PC-3 (cell line): ENCODE measurements at regions not wholly inside any gene's neighbourhood (a gene's known extent, or its start where the extent isn't known, plus 50 kb on each side); places are given as distances from the start of the nearest gene placed in this dataset.

Source experiments
- ATAC-seq: fragments of 200-7000 bp; cut with Tn5 transposase; 2 replicates; pipeline ENCODE4 v1.9.1; 2020; ENCODE audit warnings: mild to moderate bottlenecking, moderate library complexity
- BruUV-seq: library from RNA; stranded (reverse); fragments of 400-500 nt; replicated peaks from 2 replicates; lab custom pipeline; 2021; lab: Mats Ljungman, UMichigan
- CTCF ChIA-PET: fragments of 300-600 bp; sonication (Branson Sonifier 250); formaldehyde crosslinking; loops from one replicate; lab custom pipeline; 2022; ENCODE audit warnings: antibody characterized with exemption; lab: Charles Lee
- POLR2A ChIA-PET: fragments of 300-600 bp; sonication (Branson Sonifier 250); formaldehyde crosslinking; loops from one replicate; lab custom pipeline; 2022; ENCODE audit warnings: antibody characterized with exemption; ENCODE audit not compliant: unreplicated experiment; lab: Charles Lee
- DNase-seq: peaks from one replicate; pipeline ENCODE4 v3.0.0-alpha.2; 2015
- H2AFZ ChIP-seq: fragments of 300-600 bp; sonication (generic); 2 replicates; pipeline ENCODE4 v1.6.0; 2016; ENCODE audit warnings: antibody characterized with exemption, low read length
- H3F3A ChIP-seq: fragments of 300-600 bp; sonication (generic); one replicate; pipeline ENCODE4 v1.6.0; 2017; ENCODE audit warnings: antibody characterized with exemption, low read length, control low read depth, mild to moderate bottlenecking; ENCODE audit not compliant: unreplicated experiment
- H3K27ac ChIP-seq: fragments of 300-600 bp; sonication (generic); 2 replicates; pipeline ENCODE4 v1.5.1; 2016; ENCODE audit warnings: mild to moderate bottlenecking, low read length
- H3K27me3 ChIP-seq: fragments of 300-600 bp; sonication (generic); 2 replicates; pipeline ENCODE4 v1.6.1; 2016; ENCODE audit warnings: low read length, mixed read lengths
- H3K36me3 ChIP-seq: fragments of 300-600 bp; sonication (generic); 2 replicates; pipeline ENCODE4 v1.6.1; 2016; ENCODE audit warnings: low read depth, mixed run types, low read length, mixed read lengths
- H3K4me1 ChIP-seq: fragments of 300-600 bp; sonication (generic); 2 replicates; pipeline ENCODE4 v1.5.1; 2016; ENCODE audit warnings: low read length; ENCODE audit not compliant: insufficient read depth
- H3K4me2 ChIP-seq: fragments of 300-600 bp; sonication (generic); 2 replicates; pipeline ENCODE4 v1.6.0; 2016; ENCODE audit warnings: low read length
- H3K4me3 ChIP-seq: fragments of 300-600 bp; sonication (generic); 2 replicates; pipeline ENCODE4 v1.5.1; 2016; ENCODE audit warnings: mild to moderate bottlenecking, low read length, mixed read lengths
- H3K79me2 ChIP-seq: fragments of 300-600 bp; sonication (generic); 2 replicates; pipeline ENCODE4 v1.6.1; 2017; ENCODE audit warnings: low read length, mixed read lengths
- H3K9ac ChIP-seq: fragments of 300-600 bp; sonication (generic); 2 replicates; pipeline ENCODE4 v1.6.0; 2016; ENCODE audit warnings: mild to moderate bottlenecking, low read length
- H3K9me2 ChIP-seq: fragments of 300-600 bp; sonication (generic); replicated peaks from 2 replicates; pipeline ENCODE4 v1.6.1; 2016; ENCODE audit warnings: mixed run types, low read length, mixed read lengths
- H3K9me3 ChIP-seq: fragments of 300-600 bp; sonication (generic); 2 replicates; pipeline ENCODE4 v1.6.1; 2016; ENCODE audit warnings: low read length, mixed read lengths
- H4K20me1 ChIP-seq: fragments of 300-600 bp; sonication (generic); 2 replicates; pipeline ENCODE4 v1.6.1; 2016; ENCODE audit warnings: low read length, mixed read lengths
- EZH2 ChIP-seq: fragments of 300-600 bp; sonication (generic); IDR thresholded peaks from one replicate; pipeline ENCODE4 v1.6.1; 2017; ENCODE audit warnings: antibody characterized with exemption, mild to moderate bottlenecking, low read length; ENCODE audit not compliant: unreplicated experiment
- EZH2phosphoT487 ChIP-seq: fragments of 300-600 bp; sonication (generic); IDR thresholded peaks from 2 replicates; pipeline ENCODE4 v1.6.1; 2018; ENCODE audit warnings: mild to moderate bottlenecking, antibody characterized with exemption, low read length, borderline replicate concordance
- intact Hi-C: fragments of 100-400 bp; cut with micrococcal nuclease; formaldehyde crosslinking; loops from 2 replicates; pipeline ENCODE4 v1.9.0; 2023
- TF ChIP-seq, protein P1 (sequence below): fragments of 300-600 bp; sonication (generic); conservative IDR thresholded peaks from 2 replicates; pipeline ENCODE4 v1.5.1; 2017; ENCODE audit warnings: antibody characterized with exemption, low read depth, mild to moderate bottlenecking, low read length

- Histone ChIP-seq H3K27me3 (no peaks in the 10 kb centered on the region), H4K20me1 (no peaks in the 10 kb centered on the region), H3K79me2 (no peaks in the 10 kb centered on the region), H3K9me2 (no peaks in the 10 kb centered on the region), H3K4me3 (no peak overlapping the region), H3K36me3 (no peaks in the 10 kb centered on the region), H3K4me1 (peaks cover 10% of the 10 kb centered on the region), H2AFZ (no peak overlapping the region), H3F3A (no peaks in the 10 kb centered on the region), H3K9me3 (no peaks in the 10 kb centered on the region), H3K9ac (no peak overlapping the region), H3K27ac (peak overlapping the region; percentile 32; the same call in 1 of the 2 replicates), H3K4me2 (peak overlapping the region; percentile 32; the same call in 1 of the 2 replicates)
- DNase-seq (peak; percentile 86), ATAC-seq (peak; percentile 86)
- TF ChIP-seq, protein P1, sequence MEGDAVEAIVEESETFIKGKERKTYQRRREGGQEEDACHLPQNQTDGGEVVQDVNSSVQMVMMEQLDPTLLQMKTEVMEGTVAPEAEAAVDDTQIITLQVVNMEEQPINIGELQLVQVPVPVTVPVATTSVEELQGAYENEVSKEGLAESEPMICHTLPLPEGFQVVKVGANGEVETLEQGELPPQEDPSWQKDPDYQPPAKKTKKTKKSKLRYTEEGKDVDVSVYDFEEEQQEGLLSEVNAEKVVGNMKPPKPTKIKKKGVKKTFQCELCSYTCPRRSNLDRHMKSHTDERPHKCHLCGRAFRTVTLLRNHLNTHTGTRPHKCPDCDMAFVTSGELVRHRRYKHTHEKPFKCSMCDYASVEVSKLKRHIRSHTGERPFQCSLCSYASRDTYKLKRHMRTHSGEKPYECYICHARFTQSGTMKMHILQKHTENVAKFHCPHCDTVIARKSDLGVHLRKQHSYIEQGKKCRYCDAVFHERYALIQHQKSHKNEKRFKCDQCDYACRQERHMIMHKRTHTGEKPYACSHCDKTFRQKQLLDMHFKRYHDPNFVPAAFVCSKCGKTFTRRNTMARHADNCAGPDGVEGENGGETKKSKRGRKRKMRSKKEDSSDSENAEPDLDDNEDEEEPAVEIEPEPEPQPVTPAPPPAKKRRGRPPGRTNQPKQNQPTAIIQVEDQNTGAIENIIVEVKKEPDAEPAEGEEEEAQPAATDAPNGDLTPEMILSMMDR, result no peak
- TF ChIP-seq EZH2phosphoT487 (no peak), EZH2 (no peak)
- ChIA-PET CTCF (no interaction called here), POLR2A (no interaction called here)
- intact Hi-C loops, result no loop called here
- no TSS peak for BruUV-seq
These were observed 410.2 kb upstream of the SLC30A5 start for GRCh38 chr5:68683632-68684036.

DNA sequence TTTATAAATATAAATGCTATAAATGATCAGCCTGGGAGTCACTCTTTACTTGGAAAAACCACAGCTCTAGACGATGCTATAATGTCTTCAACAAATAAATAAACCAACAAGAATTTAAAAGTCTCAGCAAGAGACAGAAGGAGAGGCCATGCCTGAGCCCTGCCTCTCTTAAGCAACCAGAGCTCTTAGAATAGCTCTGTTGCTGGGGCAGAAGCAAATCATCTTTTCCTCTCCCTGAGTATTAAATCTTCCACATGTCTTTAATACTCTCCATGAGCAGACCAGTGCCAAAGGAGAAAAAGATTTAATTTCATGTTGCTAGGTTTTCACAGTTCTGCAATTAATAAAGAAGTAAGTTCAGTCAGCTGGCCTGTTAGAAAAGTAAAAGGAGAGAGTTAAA, 408.0 kb upstream of the SLC30A5 start:
- H3K27me3 ChIP-seq, result no peaks in the 10 kb centered on the region
- peaks cover 10% of the 10 kb centered on the region for H3K4me1 ChIP-seq
- no peak overlapping the region for H3K9ac ChIP-seq
- POLR2A ChIA-PET, result no interaction called here
- no peak overlapping the region for H2AFZ ChIP-seq
- H3K4me2 ChIP-seq, result no peak overlapping the region
- ATAC-seq (no peak), DNase-seq (no peak)
- H3K4me3 ChIP-seq, result no peak overlapping the region
- CTCF ChIA-PET, result no interaction called here
- no peaks in the 10 kb centered on the region for H3K9me2 ChIP-seq
- no peaks in the 10 kb centered on the region for H3F3A ChIP-seq
- H3K9me3 ChIP-seq, result no peaks in the 10 kb centered on the region
- no peaks in the 10 kb centered on the region for H4K20me1 ChIP-seq
- no TSS peak for BruUV-seq
- no peaks in the 10 kb centered on the region for H3K79me2 ChIP-seq
- intact Hi-C loops, result no loop called here
- no peak overlapping the region for H3K27ac ChIP-seq
- no peaks in the 10 kb centered on the region for H3K36me3 ChIP-seq
- TF ChIP-seq, protein P1, result no peak
- TF ChIP-seq EZH2 (no peak), EZH2phosphoT487 (no peak)

DNA sequence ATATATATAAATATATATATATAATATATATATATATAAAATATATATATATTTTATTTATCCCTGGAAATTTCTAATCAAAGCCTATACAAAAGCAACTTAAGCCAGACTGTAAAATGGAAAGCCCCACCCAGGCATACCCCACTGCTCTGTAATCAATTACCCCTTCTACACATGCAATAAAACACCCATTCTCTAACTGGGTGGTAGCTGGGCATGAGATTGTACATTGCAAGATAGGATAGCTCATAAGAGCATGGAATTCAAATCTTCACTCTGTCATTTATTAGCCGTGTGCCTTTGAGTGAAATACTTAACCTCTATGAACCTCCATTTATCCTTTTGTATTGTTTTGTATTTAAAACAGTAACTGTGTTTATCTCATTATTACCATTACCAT, 405.3 kb upstream of the SLC30A5 start:
- no peak for DNase-seq
- Histone ChIP-seq H3K9ac (no peak overlapping the region), H3K9me3 (no peaks in the 10 kb centered on the region), H3K27ac (no peak overlapping the region), H3K4me2 (no peak overlapping the region), H3K4me1 (no peaks in the 10 kb centered on the region), H3K36me3 (no peaks in the 10 kb centered on the region), H3K27me3 (no peaks in the 10 kb centered on the region), H2AFZ (no peak overlapping the region), H3K79me2 (no peaks in the 10 kb centered on the region), H4K20me1 (no peaks in the 10 kb centered on the region), H3F3A (no peaks in the 10 kb centered on the region), H3K4me3 (no peak overlapping the region), H3K9me2 (no peaks in the 10 kb centered on the region)
- BruUV-seq, result no TSS peak
- ChIA-PET CTCF (no interaction called here), POLR2A (no interaction called here)
- TF ChIP-seq, protein P1, result no peak
- TF ChIP-seq EZH2phosphoT487, result no peak
- TF ChIP-seq EZH2, result no peak
- ATAC-seq, result no peak
- intact Hi-C loops, result no loop called here
